AG09319 (cell line): ENCODE measurements at regions not wholly inside any gene's neighbourhood (a gene's known extent, or its start where the extent isn't known, plus 50 kb on each side); places are given as distances from the start of the nearest gene placed in this dataset.

ENCODE experiments used
- DNase-seq: peaks from one replicate; pipeline ENCODE4 v3.0.0-alpha.2; 2010; ENCODE audit warnings: low read depth; ENCODE audit errors: extremely low read depth
- TF ChIP-seq, protein P1 (sequence below): IDR thresholded peaks from 2 replicates; pipeline ENCODE4 v1.5.1; 2011; ENCODE audit warnings: low read depth, mild to moderate bottlenecking, inconsistent platforms, low read length, moderate library complexity

DNA sequence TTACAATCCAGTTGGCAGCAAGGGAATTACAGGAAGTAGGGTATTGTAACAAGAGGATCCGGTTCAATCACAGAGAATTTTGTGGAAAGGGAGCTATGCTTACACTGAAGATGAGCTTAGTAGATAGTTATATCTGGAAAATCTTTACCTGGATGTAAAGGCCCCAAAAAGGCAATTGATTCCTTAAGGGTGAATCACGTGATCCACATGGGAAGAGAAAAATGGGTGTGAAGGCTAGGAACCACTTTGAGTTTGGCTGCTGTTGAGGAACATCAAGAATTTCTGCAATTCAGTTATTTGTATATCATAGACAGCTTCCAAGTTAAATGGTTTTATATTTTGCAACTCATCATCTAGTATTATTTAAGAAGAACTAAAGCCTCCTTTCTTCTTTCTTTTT, 194.0 kb upstream of the ARHGAP24 start:
- TF ChIP-seq, protein P1, sequence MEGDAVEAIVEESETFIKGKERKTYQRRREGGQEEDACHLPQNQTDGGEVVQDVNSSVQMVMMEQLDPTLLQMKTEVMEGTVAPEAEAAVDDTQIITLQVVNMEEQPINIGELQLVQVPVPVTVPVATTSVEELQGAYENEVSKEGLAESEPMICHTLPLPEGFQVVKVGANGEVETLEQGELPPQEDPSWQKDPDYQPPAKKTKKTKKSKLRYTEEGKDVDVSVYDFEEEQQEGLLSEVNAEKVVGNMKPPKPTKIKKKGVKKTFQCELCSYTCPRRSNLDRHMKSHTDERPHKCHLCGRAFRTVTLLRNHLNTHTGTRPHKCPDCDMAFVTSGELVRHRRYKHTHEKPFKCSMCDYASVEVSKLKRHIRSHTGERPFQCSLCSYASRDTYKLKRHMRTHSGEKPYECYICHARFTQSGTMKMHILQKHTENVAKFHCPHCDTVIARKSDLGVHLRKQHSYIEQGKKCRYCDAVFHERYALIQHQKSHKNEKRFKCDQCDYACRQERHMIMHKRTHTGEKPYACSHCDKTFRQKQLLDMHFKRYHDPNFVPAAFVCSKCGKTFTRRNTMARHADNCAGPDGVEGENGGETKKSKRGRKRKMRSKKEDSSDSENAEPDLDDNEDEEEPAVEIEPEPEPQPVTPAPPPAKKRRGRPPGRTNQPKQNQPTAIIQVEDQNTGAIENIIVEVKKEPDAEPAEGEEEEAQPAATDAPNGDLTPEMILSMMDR = no peak
- DNase-seq = no peak

DNA sequence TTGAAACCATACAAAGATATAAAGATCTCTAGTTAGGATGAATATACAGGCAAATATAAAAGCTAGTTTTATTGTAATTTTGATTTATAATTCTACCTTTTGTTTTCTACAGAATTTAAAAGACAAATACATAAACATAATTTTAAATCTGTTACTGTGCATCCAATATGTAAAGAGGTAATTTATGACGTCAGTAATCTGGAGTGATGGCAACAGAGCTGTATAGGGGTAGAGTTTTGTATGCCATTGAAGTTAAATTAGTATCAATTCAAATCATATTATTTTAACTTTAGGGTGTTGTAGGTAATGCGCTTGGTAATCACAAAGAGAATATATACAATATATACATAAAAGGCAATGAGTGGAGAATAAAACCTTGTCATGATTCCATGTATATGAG, 183.7 kb upstream of the ARHGAP24 start:
- no peak for DNase-seq
- TF ChIP-seq, protein P1 = no peak

DNA sequence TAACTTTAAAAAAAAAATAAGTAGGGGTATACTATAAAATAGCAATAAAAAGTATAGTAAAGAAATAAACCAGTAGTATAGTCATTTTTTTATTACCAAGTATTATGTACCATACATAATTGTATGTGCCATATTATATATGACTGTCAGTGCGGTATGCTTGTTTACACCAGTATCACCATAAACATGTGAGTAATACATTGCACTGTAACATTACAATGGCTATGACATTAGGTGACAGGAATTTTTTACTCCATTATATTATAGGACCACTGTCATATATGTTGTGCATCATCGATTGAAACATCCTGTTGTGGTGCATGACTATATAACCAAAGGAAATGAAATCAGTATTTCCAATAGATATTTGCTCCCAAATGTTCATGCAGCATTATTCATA, 176.9 kb upstream of the ARHGAP24 start:
- DNase-seq = no peak
- TF ChIP-seq, protein P1 = no peak

DNA sequence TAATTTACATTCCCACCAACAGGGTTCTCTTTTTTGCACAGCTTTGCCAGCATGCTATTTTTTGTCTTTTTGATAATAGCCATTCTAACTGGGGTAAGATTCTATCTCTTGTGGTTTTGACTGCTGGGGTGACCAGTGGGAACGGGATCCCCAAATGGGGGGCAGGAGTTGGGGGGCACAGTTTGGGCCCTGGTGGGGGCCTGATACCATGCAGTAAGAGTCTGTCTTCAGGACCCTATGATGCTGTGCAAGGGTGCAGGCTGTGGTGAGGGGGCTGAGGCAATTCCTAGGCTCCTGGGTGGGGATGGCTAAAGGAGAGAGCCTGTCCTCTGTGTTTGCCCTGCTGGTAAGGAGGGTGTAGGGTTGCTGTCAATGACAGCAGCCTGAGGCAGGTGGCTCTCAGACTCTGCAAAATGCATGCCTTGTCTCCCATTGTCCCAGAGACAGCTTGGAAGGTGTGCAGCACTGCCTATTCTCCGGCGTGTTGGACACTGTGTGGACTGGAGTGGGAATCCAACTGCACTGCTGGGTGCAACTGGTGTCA, 172.7 kb upstream of the ARHGAP24 start:
- TF ChIP-seq, protein P1 = no peak

DNA sequence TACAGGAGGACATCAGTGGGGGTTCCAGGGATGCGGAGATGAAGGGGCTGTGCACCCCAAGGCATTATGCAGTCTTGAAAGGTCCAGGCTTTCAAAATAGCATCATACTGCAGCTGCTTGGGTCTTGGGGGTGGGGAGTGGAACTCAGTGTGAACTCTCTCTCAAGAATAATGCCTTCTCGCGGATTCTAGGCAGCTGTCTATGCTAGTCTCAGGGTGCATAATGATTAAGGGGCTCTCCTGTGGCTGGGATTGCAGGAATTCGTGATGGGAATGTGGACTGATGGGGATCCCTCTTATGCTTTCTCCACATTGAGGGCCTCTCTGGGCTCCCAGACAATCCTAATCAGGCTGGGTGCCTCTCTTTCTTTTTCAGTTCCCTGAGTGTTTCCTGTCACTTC, 172.2 kb upstream of the ARHGAP24 start:
- DNase-seq = no peak
- TF ChIP-seq, protein P1 = no peak

More for the DNA sequence above, 172.7 kb upstream of the ARHGAP24 start:
- DNase-seq = no peak

DNA sequence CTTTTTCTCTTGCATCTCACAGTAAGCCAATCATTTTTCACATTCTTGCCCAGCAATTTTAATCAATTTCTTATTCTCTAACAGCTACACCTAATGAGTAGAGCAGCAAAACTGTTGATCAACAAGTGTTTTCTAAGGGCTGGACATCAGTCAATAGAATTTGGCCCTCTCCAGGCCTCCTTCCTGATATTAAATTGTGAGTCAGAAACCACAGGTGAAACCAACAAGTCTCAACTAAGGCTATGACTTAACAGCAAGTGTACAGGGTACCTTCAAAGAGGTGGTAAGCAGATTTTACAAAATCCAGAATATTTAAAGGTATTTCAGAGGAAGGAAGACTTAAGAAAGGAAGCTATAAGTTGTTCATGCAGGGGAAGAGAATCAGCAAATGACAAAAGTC, 156.5 kb upstream of the ARHGAP24 start:
- no peak for DNase-seq
- TF ChIP-seq, protein P1 = no peak; the same call in 1 of the 2 replicates

DNA sequence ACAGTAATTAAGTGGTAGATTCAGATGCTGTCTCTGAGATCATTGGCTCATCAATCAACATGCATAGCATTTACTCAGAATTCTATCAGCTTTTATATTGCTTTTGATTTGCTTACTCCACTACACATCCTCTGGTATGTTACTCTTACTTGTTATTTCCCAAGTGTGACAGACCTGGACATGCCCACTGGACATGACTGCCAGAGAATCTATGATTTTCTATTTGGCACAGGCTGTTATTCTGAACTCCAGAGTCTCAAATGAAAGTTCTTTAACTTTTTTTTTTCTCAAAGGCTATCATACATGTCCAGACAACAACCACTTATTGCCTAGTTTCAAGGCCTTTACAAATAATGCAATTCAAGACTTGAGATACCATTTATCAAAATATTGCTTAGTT, 116.1 kb upstream of the ARHGAP24 start:
- TF ChIP-seq, protein P1 = no peak
- no peak for DNase-seq
